GM23248 (cell line): ENCODE measurements at regions not wholly inside any gene's neighbourhood (a gene's known extent, or its start where the extent isn't known, plus 50 kb on each side); places are given as distances from the start of the nearest gene placed in this dataset.

Experiments
- EZH2 ChIP-seq: fragments of 200-600 bp; sonication (generic); IDR thresholded peaks from 2 replicates; pipeline ENCODE4 v1.6.1; 2018; ENCODE audit warnings: antibody characterized with exemption, mild to moderate bottlenecking; ENCODE audit not compliant: insufficient read depth, poor library complexity, severe bottlenecking
- EZH2phosphoT487 ChIP-seq: fragments of 200-600 bp; sonication (generic); IDR thresholded peaks from 2 replicates; pipeline ENCODE4 v1.6.1; 2018; ENCODE audit warnings: antibody characterized with exemption, moderate library complexity, mild to moderate bottlenecking, low read depth; ENCODE audit not compliant: insufficient read depth

GRCh38 chr20:6506906-6507305, 260.6 kb upstream of the BMP2 start:
- TF ChIP-seq EZH2phosphoT487: no peak
- TF ChIP-seq EZH2: no peak
